RWPE2 (cell line): ENCODE measurements at regions not wholly inside any gene's neighbourhood (a gene's known extent, or its start where the extent isn't known, plus 50 kb on each side); places are given as distances from the start of the nearest gene placed in this dataset.
"Not testable (repeated sequence)": the region's sequence is repeated elsewhere in the genome, so short reads cannot be mapped to it uniquely, and the experiment has no call there.

Experiments used
- ATAC-seq: fragments of 200-7000 bp; cut with Tn5 transposase; 3 replicates; pipeline ENCODE4 v1.9.1; 2021; ENCODE audit warnings: low read depth
- DNase-seq: peaks from one replicate; pipeline ENCODE4 v3.0.0-alpha.2; 2020; ENCODE audit warnings: low spot score
- H3K27ac ChIP-seq: fragments of 450-650 bp; 2 replicates; pipeline ENCODE4 v1.5.1; 2017; ENCODE audit warnings: mild to moderate bottlenecking; ENCODE audit not compliant: poor library complexity, severe bottlenecking
- H3K27me3 ChIP-seq: fragments of 250-450 bp; sonication (Bioruptor Pico); 2 replicates; pipeline ENCODE4 v1.5.1; 2021; ENCODE audit warnings: mild to moderate bottlenecking, moderate library complexity; ENCODE audit not compliant: insufficient read depth, poor library complexity, severe bottlenecking
- H3K36me3 ChIP-seq: fragments of 250-450 bp; sonication (Bioruptor Pico); 2 replicates; pipeline ENCODE4 v1.5.1; 2020; ENCODE audit warnings: low read depth, mild to moderate bottlenecking, moderate library complexity
- H3K4me1 ChIP-seq: fragments of 250-450 bp; sonication (Bioruptor Pico); 2 replicates; pipeline ENCODE4 v1.5.1; 2021; ENCODE audit warnings: mild to moderate bottlenecking, moderate library complexity; ENCODE audit not compliant: insufficient read depth, poor library complexity, severe bottlenecking
- H3K4me3 ChIP-seq: fragments of 250-450 bp; sonication (Bioruptor Pico); 2 replicates; pipeline ENCODE4 v1.5.1; 2021; ENCODE audit warnings: mild to moderate bottlenecking, moderate library complexity; ENCODE audit not compliant: severe bottlenecking
- H3K9me3 ChIP-seq: fragments of 250-450 bp; sonication (Bioruptor Pico); 2 replicates; pipeline ENCODE4 v1.5.1; 2021; ENCODE audit warnings: mild to moderate bottlenecking, moderate library complexity; ENCODE audit not compliant: severe bottlenecking
- CTCF ChIP-seq: fragments of 450-650 bp; IDR thresholded peaks from one replicate; pipeline ENCODE4 v1.5.1; 2017; ENCODE audit warnings: mild to moderate bottlenecking, moderate library complexity; ENCODE audit not compliant: poor library complexity, severe bottlenecking

- peaks cover 4% of the 10 kb centered on the region for H3K27me3 ChIP-seq
- no peaks in the 10 kb centered on the region for H3K4me1 ChIP-seq
- no peaks in the 10 kb centered on the region for H3K36me3 ChIP-seq
- no peaks in the 10 kb centered on the region for H3K9me3 ChIP-seq
- H3K4me3 ChIP-seq: no peak overlapping the region
- no peak for TF ChIP-seq CTCF
- no peak overlapping the region for H3K27ac ChIP-seq
- DNase-seq (no peak), ATAC-seq (no peak)
Observed at GRCh38 chr5:104564530-104564929, 1001.9 kb upstream of the NUDT12 start.

- no peaks in the 10 kb centered on the region for H3K36me3 ChIP-seq
- no peaks in the 10 kb centered on the region for H3K9me3 ChIP-seq
- H3K4me1 ChIP-seq: no peaks in the 10 kb centered on the region
- no peak for ATAC-seq
- H3K27ac ChIP-seq: no peak overlapping the region
- DNase-seq: no peak
- H3K4me3 ChIP-seq: no peak overlapping the region
- no peaks in the 10 kb centered on the region for H3K27me3 ChIP-seq
- TF ChIP-seq CTCF: no peak
Observed at GRCh38 chr5:104556957-104557356, 994.4 kb upstream of the NUDT12 start.

GRCh38 chr5:104551628-104552027 is 989.0 kb upstream of the NUDT12 start:
- Histone ChIP-seq H3K4me1 (no peaks in the 10 kb centered on the region), H3K9me3 (no peaks in the 10 kb centered on the region), H3K36me3 (no peaks in the 10 kb centered on the region), H3K4me3 (no peak overlapping the region), H3K27me3 (no peaks in the 10 kb centered on the region), H3K27ac (no peak overlapping the region)
- TF ChIP-seq CTCF: no peak
- ATAC-seq (no peak), DNase-seq (no peak)

DNA sequence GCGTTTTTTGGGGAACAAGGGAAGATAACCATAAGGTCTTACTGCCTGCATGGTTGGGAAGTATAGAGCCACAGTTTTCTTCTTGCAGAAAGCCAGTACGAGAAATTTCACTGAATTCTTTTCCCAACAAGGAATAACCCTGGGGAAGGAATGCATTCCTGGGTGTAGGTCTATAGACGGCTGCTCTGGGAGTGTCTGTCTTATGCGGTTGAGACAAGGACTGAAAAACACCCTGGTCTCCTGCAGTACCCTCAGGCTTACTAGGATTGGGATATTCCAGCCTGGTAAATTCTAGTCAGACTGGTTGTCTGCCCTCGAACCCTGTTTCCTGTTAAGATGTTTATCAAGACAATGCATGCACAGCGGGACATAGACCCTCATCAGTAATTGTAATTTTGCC is 984.3 kb upstream of the NUDT12 start:
- H3K4me1 ChIP-seq, H3K27ac ChIP-seq, H3K9me3 ChIP-seq, H3K4me3 ChIP-seq, ATAC-seq, H3K27me3 ChIP-seq, DNase-seq, H3K36me3 ChIP-seq: not testable (repeated sequence)

GRCh38 chr5:104541141-104541785 is 978.7 kb upstream of the NUDT12 start:
- Histone ChIP-seq H3K27ac (no peak overlapping the region), H3K4me1 (no peaks in the 10 kb centered on the region), H3K4me3 (no peak overlapping the region), H3K36me3 (no peaks in the 10 kb centered on the region), H3K9me3 (peaks cover 2% of the 10 kb centered on the region), H3K27me3 (no peaks in the 10 kb centered on the region)
- no peak for ATAC-seq
- no peak for TF ChIP-seq CTCF
- no peak for DNase-seq
